Stimulated activated CD4-positive, alpha-beta T cell treated with anti-CD3 and anti-CD28 coated beads, Interleukin-4, amount 100 ng/mL, for 48 hours (primary cell): ENCODE measurements at regions not wholly inside any gene's neighbourhood (a gene's known extent, or its start where the extent isn't known, plus 50 kb on each side); places are given as distances from the start of the nearest gene placed in this dataset.

Source experiments
- DNase-seq, 2 donors: peaks; one replicate each; pipeline ENCODE4 v3.0.0-alpha.2; 2020; ENCODE audit warnings: low read depth in 2 of 2

GRCh38 chr7:131737746-131738465, 181.5 kb upstream of the PODXL start:
- no peak for DNase-seq

GRCh38 chr7:131735101-131735500, 178.7 kb upstream of the PODXL start:
- DNase-seq, result no peak

- DNase-seq, result no peak
Observed at GRCh38 chr7:131733604-131734003, 177.2 kb upstream of the PODXL start.

GRCh38 chr7:131727189-131727588, 170.8 kb upstream of the PODXL start:
- no peak for DNase-seq

- DNase-seq, result no peak
Observed at GRCh38 chr7:131726686-131727085, 170.3 kb upstream of the PODXL start.

- no peak for DNase-seq
Observed at GRCh38 chr7:131726031-131726430, 169.6 kb upstream of the PODXL start.

GRCh38 chr7:131724776-131725345, 168.4 kb upstream of the PODXL start:
- no peak for DNase-seq

GRCh38 chr7:131723926-131724325, 167.5 kb upstream of the PODXL start:
- no peak for DNase-seq

- DNase-seq, result no peak
Observed at GRCh38 chr7:131722371-131722770, 165.9 kb upstream of the PODXL start.

- DNase-seq, result no peak
Observed at GRCh38 chr7:131721660-131722059, 165.2 kb upstream of the PODXL start.

- no peak for DNase-seq
Observed at GRCh38 chr7:131720703-131721102, 164.3 kb upstream of the PODXL start.

GRCh38 chr7:131717181-131717580, 160.8 kb upstream of the PODXL start:
- DNase-seq, result no peak

- no peak for DNase-seq
Observed at GRCh38 chr7:131699323-131699722, 142.9 kb upstream of the PODXL start.

GRCh38 chr7:131692131-131692960, 135.9 kb upstream of the PODXL start:
- peak; percentile 50 to 66 for DNase-seq

GRCh38 chr7:131691454-131692130, 135.2 kb upstream of the PODXL start:
- no peak for DNase-seq

- no peak for DNase-seq
Observed at GRCh38 chr7:131690441-131690840, 134.0 kb upstream of the PODXL start.

- DNase-seq, result no peak
Observed at GRCh38 chr7:131689662-131690234, 133.3 kb upstream of the PODXL start.

GRCh38 chr7:131688738-131689661, 132.6 kb upstream of the PODXL start:
- DNase-seq, result peak; percentile 28 to 47

- no peak for DNase-seq
Observed at GRCh38 chr7:131687296-131687695, 130.9 kb upstream of the PODXL start.

GRCh38 chr7:131686833-131687232, 130.4 kb upstream of the PODXL start:
- DNase-seq, result no peak
